ENCODE measurements at regions not wholly inside any gene's neighbourhood (a gene's known extent, or its start where the extent isn't known, plus 50 kb on each side); places are given as distances from the start of the nearest gene placed in this dataset.
"Not testable (repeated sequence)": the region's sequence is repeated elsewhere in the genome, so short reads cannot be mapped to it uniquely, and the experiment has no call there.

DNA sequence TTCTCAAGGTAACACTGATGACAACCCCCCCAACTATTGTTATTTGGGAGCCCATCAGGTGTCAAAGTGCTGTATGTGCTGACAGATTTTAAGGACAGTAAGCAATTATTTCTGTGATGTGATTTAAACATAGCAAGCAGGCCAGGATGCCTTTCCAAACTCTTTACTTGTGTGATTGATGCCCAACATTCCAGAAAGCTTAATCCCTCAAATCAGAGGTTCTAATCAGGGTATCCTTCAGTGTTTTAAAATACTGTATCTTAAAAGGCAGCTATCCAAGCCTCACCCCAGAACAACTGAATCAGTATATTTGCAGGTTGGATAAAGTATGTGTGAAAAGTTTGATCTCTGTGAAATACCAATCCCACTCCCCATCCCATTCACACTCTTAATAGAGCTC is 119.7 kb downstream of the GASK1B start:
- no peak for DNase-seq (ENCODE audit: low read depth)

DNA sequence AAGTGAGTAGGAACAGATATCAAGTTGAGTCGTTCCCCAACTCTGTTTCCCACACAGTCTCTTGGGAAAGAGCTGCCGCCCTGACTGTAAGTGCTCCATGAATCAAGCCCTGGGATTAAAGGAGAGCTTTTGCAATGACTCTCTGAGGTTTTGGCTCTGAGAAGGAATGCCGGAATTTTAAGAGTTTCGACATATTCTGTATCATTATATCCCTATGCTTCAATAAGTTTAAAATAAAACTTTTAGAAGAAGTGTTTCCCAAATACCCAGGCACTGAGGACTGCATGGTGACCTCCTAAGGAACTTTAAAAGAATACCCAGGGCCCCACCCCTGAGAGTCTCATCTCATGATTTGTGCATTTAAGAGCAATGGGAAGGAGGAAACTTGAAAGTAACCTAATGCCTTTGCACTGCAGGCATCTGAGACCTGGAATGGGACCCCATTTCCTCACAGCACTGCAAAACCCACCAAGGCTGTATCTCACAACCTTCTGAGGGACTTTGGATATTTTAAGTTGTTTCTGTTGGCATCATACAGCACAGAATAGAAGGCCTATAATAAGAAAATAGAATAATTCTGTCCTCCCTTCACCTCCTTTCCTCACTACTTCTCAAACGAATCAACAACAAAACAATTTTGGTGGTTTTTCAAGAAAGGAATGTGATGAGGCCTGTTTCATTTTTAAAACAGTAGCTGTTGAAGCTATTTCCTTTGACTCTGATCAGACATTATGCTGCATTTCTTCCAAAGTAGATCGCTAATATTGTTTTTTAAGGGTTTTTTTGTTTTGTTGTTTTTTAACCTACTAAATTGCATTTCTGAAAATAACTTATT is 121.2 kb downstream of the GASK1B start:
- peak; percentile 31 for DNase-seq (ENCODE audit: low read depth)

DNA sequence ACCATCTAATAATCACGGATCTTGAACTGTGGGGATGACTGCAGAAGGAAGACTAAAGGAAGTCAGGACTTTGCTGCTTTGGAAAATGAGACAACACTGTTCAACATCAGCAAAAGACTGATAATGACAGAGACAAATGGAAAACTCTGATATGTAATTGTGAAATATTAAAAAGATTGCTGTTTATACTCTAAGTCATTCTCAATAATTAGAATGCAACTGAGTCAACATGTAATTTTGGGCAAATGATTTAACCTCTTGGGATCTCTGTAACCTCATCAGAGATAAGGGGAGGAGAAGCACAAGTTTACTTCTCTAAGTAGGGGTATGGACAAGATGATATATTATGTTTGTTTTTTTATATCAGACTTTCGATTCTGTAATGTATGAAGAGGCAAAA is 121.9 kb downstream of the GASK1B start:
- DNase-seq (ENCODE audit: low read depth), result no peak

DNA sequence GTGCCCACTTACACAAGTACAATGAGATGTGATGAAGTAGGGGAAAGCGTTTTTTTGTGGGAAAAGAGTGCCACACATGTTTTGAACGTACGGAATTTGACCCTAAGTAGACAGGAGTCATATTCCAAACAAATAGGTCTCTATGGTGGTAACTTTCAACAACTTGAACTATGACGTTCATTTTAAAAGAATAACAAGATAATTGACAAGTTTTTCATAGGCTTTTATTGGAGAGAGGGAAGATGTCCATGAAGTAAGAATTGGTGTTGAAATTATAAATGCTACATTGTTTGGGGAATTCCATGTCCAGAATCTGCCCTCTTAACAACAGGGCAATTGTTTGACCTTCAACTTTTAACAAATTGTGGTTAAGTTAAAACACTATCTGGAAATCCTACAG is 126.5 kb downstream of the GASK1B start:
- DNase-seq (ENCODE audit: low read depth), result no peak

DNA sequence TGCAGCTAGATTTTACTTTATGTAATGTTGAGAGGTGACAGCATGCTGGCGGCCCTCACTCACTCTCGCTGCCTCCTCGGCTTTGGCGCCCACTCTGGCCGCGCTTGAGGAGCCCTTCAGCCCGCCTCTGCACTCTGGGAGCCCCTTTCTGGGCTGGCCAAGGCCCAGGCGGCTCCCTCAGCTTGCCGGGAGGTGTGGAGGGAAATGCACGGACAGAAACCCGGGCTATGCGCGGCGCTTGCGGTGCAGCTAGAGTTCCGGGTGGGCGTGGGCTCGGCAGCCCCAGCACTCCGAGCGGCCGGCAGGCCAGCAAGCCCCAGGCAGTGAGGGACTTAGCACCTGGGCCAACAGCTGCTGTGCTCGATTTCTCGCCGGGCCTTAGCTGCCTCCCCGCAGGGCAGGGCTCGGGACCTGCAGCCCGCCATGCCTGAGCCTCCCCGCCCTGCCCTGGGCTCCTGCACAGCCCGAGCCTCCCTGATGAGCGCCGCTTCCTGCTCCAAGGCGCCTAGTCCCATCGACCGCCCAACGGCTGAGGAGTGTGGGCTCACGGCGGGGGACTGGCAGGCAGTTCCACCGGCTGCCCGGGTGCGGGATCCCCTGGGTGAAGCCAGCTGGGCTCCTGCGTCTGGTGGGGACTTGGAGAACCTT is 128.7 kb downstream of the GASK1B start:
- DNase-seq (ENCODE audit: low read depth), result no peak

DNA sequence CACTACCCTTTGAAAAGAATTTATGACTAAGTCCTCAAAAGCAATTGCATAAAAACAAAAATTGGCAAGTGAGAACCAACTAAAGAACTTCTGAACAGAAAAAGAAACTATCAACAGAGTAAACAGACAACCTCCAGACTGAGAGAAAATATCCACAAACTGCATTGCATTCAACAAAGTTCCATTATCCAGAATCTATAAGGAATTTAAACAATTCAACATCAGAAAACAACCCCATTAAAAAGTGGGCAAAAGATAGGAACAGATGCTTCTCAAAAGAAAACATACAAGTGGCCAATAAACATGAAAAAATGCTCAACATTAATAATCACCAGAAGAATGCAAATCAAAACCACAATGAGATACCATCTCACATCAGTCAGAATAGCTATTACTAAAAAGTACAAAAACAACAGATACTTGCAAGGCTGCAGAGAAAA is 130.2 kb downstream of the GASK1B start:
- no peak for DNase-seq (ENCODE audit: low read depth)

DNA sequence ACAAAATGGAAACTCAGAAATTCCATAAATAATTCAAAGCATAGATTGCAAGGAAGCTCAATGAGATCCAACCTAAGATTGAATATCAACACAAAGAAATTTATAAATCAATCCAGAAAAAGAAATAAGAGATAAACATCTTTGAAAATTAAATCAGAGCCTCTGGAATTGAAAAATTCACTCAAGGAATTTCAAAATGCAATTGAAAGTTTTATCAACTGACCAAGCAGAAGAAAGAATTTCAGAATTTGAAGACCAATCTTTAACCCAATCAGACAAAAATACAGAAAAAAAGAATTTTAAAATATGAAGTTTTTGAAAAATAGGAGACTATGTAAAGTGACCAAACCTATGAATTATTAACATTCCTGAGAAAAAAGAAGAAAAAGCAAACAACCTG is 134.1 kb downstream of the GASK1B start:
- no peak for DNase-seq (ENCODE audit: low read depth)

DNA sequence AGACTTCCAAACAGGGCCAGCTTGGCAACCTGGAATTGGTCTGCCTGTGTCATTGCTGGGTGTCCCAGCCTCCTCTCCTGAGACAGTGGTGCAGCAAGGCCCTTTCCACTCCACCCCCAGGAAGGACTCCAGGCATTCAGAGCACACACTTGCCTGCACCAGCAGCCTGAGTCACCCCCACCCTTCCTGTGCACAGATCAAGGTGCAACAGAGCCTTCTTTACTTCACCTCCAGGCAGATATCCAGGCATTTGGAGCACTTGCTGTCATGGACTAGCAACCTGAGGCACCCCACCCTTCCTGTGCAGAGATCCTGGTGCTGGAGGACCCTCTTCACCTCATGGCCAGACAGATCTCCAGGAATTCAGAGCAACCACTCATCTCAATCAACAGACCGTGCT is 135.8 kb downstream of the GASK1B start:
- no peak for DNase-seq (ENCODE audit: low read depth)

DNA sequence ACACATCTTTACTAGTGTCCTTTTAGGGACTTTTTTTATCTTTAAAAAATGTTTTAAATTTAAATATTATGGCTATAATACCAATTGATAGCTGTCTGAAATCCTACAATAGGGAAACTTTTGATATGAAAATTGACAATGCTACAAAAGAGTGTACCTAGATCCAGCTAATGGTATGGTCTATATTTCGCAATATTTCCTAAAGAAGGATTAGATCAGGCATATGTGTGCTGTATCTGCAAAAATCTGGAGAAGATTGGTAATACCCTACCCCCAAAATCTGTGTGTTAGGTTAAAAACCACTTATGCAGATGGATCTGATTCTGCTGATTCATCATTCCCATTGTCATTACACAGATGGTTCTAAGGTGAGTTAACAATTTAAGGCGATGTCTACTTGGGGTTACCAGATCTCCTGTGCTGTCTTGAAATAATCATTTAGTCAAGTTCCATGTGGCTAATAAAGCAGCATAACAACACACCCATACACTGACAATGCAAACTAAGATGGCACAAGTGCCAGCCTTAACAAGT is 137.1 kb downstream of the GASK1B start:
- DNase-seq (ENCODE audit: low read depth), result no peak

DNA sequence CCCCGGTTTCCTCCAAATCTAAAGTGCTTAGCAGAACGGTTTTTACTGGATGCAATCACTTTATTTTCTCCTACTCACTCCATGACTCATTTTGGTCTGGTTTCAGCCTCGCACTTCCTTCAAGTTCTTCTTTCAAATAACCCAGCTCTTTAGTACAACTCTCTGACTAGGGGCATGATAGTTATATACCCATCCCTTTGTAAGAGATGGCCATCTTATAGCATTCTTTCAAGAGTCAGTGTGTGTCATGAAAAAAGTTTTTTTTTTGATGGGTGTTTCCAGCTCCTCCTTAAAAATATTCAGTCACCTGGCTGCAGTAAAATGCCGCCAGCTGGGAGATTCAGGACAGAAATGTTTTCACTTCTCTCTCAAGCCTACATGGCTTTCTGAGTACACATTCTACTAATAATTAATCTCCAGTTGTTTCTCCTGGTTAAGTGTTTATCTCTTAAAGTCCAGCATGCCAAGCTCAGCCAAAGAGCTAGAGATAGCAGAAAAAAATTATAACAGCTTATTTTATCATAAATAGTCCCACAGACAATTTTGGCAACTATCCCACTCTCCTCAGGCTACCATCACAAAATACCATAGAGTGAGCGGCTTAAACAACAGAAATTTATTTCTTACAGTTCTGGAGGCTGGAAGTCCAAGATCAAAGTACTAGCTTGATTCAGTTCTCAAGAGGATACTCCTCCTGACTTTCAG is 139.3 kb downstream of the GASK1B start:
- peak; percentile 55 for DNase-seq (ENCODE audit: low read depth)

DNA sequence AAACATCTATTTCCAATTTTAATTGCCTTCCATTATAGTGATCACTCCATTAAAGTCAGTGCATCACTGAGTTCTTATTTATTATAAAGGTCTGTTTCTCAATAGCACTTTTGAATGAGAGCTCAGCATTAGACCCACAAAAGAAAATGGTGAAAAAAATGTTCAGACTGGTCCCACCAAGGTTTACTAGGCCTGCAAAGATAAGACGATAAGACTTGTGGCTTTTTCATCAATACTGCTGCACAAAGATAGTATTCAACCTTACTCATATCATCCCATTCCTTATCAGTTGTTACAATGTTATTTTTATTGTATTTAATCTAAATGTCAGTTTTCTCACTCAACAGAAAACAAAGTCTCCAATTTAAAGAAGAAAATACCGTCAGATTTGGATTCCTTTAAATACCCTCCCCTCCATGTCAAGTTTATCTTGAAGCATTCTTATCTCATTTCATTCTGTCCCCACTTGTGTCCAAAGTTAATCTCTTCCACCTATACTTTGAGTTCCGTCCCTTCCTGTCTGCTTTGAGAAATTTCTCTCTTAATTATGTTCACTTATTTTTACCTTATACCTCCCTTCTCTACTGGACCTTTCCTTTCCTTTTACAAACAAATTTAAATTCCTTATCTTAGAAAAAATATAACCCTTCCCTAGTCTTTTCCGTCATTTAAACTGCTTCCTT is 140.0 kb downstream of the GASK1B start:
- DNase-seq (ENCODE audit: low read depth), result no peak

DNA sequence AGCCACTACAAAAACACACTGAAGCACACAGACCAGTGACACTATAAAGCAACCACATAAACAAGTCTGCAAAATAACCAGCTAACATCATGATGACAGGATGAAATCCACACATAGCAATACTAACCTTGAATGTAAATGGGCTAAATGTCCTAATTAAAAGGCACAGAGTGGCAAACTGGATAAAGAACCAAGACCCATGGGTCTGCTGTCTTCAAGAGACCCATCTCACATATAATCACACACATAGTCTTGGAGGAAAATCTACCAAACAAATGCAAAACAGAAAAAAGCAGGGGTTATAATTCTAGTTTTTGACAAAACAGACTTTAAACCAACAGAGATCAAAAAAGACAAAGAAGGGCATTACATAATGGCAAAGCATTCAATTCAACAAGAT is 144.4 kb downstream of the GASK1B start:
- not testable (repeated sequence) for DNase-seq (ENCODE audit: low read depth)

DNA sequence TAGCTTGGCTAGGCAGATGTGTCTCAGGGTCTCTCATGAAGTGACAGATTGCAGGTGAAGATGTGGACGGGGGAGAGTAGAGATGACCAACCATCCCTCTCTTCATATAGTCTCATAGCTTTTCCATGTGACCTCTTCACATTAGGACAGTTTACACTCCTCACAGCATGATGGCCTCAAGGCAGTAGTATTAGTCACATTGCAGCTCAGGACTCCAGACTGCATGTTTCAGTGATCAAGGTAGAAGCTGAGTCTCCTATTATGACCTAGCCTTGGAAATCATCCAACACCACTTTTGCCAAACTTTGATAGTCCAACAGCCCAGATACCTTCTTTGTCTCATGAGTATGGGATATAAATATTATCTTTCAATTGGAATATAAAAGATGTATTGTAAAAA is 147.7 kb downstream of the GASK1B start:
- DNase-seq (ENCODE audit: low read depth), result peak; percentile 26

DNA sequence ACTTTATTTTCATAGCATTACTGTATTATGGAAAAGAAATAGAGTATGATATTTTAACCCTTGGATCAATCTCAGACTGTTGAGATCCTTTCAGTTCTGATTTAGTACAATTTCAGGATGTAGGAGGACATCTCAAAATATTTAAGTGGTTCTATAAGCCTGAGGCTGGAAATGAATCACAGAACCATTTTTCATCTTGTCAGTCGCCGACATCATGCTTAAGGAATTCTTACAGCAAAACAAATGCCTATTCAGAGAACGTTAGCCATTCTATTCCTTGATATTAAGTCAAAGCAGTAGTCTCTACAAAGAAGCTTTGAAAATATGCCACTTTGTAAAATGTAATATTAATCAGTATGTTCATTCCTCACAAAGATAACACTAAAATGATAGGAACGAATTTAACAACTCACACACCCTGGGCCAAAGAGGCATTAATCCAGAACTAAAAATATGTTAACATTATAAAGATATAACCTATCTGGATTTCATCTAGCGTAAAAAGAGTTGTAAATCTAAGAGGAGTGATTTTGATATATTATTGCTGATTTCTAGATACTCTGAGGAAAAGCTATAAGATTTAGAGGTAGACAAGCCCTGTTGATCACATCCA is 152.0 kb downstream of the GASK1B start:
- peak; percentile 78 for DNase-seq (ENCODE audit: low read depth)

DNA sequence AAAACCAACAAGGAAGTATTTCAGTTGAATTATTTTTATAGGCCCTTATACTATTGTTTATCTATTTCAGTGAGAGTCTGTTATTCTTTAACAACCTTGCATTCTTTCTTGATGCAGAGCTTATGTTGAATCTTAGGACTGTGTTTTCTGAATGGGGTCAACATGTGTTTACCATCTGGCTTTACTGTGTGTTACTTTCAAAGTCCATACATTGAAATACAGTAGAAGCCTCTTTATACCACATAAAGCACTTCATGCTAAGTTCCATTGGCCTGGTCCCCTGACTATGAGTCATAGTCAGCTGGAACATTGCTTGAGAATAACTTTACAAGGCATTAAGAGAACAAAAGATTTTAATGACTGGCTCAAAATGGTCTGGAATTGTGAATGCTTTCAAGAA is 152.6 kb downstream of the GASK1B start:
- peak; percentile 74 for DNase-seq (ENCODE audit: low read depth)

DNA sequence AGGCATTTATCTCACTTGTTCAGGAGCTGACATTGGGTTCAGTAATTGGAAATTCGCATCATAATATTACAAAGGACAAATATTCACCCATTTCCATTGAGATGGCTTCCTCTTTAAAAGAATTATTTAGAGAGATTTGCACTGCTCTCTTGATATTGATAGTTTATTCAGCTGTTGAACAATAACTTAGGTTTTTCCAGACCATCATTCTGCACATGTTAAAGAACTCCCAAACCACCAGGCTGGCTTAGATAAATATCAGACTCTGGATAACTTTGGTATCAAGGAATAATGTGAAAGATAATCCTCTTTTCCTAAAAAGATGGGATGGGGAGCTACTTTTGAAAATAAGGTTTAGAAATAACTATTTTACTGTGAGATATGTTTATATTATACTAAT is 154.0 kb downstream of the GASK1B start:
- no peak for DNase-seq (ENCODE audit: low read depth)

DNA sequence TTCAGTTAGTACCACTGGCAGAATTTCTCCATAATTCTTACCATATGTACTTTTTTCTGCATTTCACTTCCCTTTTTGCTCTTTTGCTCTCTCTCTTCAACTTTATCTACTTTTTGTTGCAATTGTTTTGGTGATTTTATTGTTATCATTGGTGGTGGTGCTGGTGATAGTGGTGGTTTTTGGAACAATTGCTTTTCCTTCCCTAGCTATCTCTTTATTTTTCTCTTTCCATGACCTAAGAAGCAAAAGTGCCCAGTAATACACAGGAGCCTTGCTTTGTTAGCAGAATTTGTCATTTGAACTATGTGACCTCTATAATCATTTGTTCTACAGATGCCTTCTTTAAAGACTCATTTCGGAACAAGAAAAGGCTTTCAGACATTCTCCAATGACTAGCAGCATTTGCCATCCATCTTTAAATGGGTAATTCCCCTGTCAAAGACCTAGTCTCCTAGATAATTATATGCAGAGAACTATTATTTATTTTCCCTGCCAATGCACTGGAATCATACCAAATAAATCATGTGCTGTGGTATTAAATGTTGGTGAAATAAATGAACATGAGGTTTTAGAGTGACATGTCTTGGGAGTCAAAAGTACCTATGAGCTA is 154.5 kb downstream of the GASK1B start:
- DNase-seq (ENCODE audit: low read depth), result no peak

DNA sequence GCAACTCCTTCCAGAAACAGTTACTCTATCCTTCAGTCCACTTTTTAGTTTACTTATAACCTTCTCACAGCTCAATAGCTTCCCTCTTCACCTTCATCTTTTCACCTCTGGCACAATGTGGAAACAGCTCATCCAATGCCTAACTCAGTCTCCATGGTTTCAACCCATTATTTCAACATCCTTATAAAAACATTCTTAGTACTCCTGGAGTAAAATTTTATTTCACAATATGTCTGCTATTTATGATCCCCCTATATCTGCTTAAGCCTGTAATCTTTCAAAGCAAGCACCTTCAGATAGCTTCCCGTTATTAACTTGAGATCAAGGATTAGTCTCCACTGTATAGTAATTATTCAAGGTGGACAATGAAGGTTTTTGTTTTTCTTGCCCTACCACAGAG is 156.3 kb downstream of the GASK1B start:
- peak; percentile 27 for DNase-seq (ENCODE audit: low read depth)

DNA sequence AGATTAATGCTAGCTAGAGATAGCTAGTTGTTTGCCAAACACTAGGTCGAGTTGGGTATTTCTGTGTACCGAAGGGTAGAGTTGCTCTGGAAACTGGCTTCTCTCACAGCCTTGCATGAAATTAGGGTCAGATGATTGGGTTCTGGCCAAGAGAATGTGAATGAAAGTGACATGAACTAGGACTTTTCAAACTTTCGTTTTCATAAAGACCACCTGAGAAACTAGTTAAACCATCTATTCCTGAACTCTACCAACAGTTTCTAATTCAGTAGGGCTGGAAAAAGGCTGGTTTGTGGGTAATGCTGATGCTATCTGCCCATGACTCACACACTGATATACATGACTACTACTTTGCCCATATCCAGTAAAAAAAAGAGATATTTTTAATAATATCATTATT is 157.6 kb downstream of the GASK1B start:
- peak; percentile 55 for DNase-seq (ENCODE audit: low read depth)

DNA sequence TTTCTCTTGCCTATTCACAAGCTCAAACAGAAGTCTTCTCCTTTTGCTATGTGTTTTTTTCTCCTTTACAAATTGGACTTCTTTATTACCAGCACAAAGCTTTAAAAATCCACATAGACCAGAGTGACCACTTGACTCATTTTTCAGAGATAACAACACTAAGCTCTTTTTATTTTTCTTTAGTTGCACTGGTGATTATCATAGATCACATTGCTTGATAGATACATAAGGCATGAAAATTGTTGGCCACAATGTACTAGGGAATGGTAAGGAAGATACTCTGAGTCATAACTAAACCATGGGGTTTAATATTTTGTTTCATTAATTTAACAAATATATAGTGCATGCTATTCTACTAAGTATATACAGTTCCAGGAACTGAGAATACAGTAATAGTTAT is 159.0 kb downstream of the GASK1B start:
- no peak for DNase-seq (ENCODE audit: low read depth)

DNA sequence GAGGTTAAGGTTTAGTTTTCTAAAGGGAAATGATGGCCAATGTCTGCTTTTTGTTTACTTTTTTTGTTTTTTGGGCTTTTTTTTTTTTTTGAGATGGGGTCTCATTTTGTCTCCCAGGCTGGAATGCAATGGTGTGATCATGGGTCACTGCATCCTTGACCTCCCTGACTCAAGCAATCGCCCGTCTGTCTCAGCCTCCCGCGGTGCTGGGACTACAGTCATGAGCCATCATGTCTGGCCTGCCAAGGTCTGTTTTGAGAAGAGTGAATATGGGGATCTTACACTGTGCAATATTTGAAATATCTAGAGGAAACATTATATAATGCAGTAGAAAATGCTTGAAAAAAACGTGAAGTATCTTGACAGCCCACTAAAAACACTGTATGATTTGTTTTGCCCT is 162.5 kb downstream of the GASK1B start:
- DNase-seq (ENCODE audit: low read depth), result no peak
